Uterus (tissue), 3 donors: ENCODE measurements at regions not wholly inside any gene's neighbourhood (a gene's known extent, or its start where the extent isn't known, plus 50 kb on each side); places are given as distances from the start of the nearest gene placed in this dataset.

Source experiments
- DNase-seq, 2 donors: peaks; one replicate each; pipeline ENCODE4 v3.0.0-alpha.2; 2019 to 2020
- H3K27ac ChIP-seq, 2 donors: fragments of 200-600 bp; sonication (generic); 1 replicate in 1 of 2; 2 replicates in 1 of 2; pipeline ENCODE4 v1.5.1; 2016 to 2018
- H3K27me3 ChIP-seq, 2 donors: fragments of 200-600 bp; sonication (generic); one replicate each; pipeline ENCODE4 v1.5.1; 2018 to 2019; ENCODE audit warnings: control low read depth in 1 of 2
- H3K36me3 ChIP-seq, 2 donors: fragments of 200-600 bp; sonication (generic); one replicate each; pipeline ENCODE4 v1.5.1; 2019; ENCODE audit warnings: control low read depth in 1 of 2
- H3K4me1 ChIP-seq, 2 donors: fragments of 200-600 bp; sonication (generic); one replicate each; pipeline ENCODE4 v1.5.1; 2018 to 2019; ENCODE audit warnings: control low read depth in 1 of 2
- H3K4me3 ChIP-seq, 2 donors: fragments of 200-600 bp; sonication (generic); 1 replicate in 1 of 2; 2 replicates in 1 of 2; pipeline ENCODE4 v1.5.1; 2018 to 2019; ENCODE audit warnings: mild to moderate bottlenecking in 1 of 2
- H3K9me3 ChIP-seq, 2 donors: fragments of 200-600 bp; sonication (generic); one replicate each; pipeline ENCODE4 v1.5.1; 2019; ENCODE audit warnings: control low read depth in 1 of 2
- POLR2A ChIP-seq, 2 donors: fragments of 450-650 bp; IDR thresholded peaks; one replicate each; pipeline ENCODE4 v1.6.1; 2016; ENCODE audit warnings: antibody characterized with exemption in 2 of 2, mild to moderate bottlenecking in 1 of 2, moderate library complexity in 1 of 2
- intact Hi-C: fragments of 100-400 bp; cut with DNase I; formaldehyde crosslinking; loops from one replicate; pipeline ENCODE4 v1.15.1; 2023; ENCODE audit warnings: low total_unique reads
- TF ChIP-seq, protein P1 (sequence below), 4 experiments: fragments of 200-600 bp in 2 of 4; fragments of 450-650 bp in 2 of 4; sonication (generic) in 2 of 4; IDR thresholded peaks; one replicate each; pipeline ENCODE4 v1.5.1; 2016 to 2019; ENCODE audit warnings: antibody characterized with exemption in 4 of 4, mild to moderate bottlenecking in 2 of 4, moderate library complexity in 1 of 4
- donor health status: DM: yes; HTN: yes; CAD: no.

DNA sequence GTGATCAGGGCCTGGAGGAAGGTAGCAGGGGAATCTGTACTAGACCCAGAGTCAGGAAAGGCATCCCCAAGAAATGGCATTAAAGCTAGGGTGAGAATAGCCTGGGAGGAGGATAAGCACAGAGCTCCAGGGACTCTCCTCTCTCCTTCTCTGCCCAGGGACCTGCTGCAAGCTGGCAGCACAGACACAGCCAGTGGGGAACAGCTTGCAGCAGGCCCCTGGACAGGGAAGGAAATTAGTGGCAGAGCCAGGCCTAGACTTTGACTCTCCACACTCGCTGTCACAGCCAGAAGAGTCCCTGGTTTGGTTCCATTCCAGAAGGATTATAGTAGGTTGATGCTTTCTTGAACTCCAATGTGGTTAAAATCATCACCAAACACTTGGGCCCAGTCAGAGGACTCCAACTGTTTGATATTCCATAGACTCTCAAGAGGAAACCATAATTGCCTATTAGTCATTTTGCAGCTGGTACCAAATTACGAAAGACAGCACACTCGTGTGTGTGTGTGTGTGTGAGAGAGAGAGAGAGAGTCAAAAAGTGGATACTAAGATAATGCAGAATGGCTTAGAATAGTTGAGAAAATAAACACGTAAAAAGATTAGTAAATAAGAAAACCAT lies 95.5 kb upstream of the ATP8B1 start:
- no peaks in the 10 kb centered on the region for H3K4me1 ChIP-seq
- TF ChIP-seq, protein P1, sequence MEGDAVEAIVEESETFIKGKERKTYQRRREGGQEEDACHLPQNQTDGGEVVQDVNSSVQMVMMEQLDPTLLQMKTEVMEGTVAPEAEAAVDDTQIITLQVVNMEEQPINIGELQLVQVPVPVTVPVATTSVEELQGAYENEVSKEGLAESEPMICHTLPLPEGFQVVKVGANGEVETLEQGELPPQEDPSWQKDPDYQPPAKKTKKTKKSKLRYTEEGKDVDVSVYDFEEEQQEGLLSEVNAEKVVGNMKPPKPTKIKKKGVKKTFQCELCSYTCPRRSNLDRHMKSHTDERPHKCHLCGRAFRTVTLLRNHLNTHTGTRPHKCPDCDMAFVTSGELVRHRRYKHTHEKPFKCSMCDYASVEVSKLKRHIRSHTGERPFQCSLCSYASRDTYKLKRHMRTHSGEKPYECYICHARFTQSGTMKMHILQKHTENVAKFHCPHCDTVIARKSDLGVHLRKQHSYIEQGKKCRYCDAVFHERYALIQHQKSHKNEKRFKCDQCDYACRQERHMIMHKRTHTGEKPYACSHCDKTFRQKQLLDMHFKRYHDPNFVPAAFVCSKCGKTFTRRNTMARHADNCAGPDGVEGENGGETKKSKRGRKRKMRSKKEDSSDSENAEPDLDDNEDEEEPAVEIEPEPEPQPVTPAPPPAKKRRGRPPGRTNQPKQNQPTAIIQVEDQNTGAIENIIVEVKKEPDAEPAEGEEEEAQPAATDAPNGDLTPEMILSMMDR (IDR thresholded peaks at IDR 0.05) = no peak
- no peak for TF ChIP-seq POLR2A (IDR thresholded peaks at IDR 0.05)
- intact Hi-C loops = no loop called here

DNA sequence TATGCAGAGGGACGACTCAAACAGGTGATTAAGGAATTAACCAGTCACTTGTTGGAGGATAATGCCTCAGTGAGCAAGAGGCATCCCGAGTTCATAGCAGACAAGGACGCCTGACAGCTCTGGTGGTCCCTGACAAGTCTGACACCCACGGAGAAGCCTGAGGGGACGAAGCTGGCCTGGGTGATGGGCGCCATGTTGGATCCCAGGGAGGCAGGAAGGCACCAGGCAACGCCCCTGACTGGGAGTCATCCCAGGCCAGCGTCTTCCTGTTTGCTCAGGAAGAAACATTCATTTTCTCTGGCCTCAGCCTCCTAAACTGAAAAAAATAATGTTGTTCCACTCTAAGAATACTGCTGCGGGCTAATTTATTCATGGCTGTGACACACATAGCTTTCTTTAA lies 92.1 kb upstream of the ATP8B1 start:
- Histone ChIP-seq H3K4me1 (no peaks in the 10 kb centered on the region), H3K36me3 (no peaks in the 10 kb centered on the region), H3K9me3 (no peaks in the 10 kb centered on the region), H3K4me3 (no peak overlapping the region), H3K27ac (no peak overlapping the region), H3K27me3 (no peaks in the 10 kb centered on the region)
- DNase-seq = no peak
- intact Hi-C loops = no loop called here
- TF ChIP-seq, protein P1 (IDR thresholded peaks at IDR 0.05) = no peak
- TF ChIP-seq POLR2A (IDR thresholded peaks at IDR 0.05) = no peak

More for the DNA sequence above, 95.5 kb upstream of the ATP8B1 start:
- Histone ChIP-seq H3K4me3 (no peak overlapping the region), H3K27me3 (no peaks in the 10 kb centered on the region), H3K36me3 (no peaks in the 10 kb centered on the region), H3K9me3 (no peaks in the 10 kb centered on the region), H3K27ac (no peak overlapping the region)
- DNase-seq = no peak

DNA sequence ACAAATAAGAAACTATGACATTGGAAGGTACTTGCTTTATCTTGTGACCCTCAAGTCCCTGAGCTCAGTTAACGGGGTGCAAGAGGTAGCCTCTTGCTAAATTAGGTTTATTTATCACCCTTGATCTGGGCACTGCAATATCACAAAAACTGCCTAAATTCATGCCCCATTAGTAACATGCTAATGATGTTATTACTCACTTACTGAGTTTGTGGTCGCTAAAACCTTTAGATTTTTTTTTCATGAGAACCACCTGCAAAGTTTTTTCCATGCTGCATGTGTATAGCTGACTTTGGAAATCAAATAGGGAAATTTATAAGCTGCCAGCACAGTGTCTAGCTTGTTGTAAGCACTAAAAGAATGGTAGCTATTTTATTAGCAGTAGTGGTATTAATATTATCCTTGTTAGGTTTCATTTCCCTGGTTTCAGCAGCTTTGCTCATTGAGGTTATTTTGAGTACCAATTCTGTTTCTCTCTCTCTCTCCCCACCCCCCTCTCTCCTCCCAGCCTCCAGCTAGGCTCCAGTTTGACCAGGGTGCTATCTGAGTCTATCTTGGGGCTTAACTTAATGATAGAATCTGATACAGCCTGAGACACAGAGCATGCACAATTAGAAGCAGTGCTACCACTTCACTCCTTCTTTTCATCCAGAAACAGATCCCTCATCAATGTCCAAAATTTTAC lies 88.7 kb upstream of the ATP8B1 start:
- TF ChIP-seq POLR2A (IDR thresholded peaks at IDR 0.05) = no peak
- TF ChIP-seq, protein P1 (IDR thresholded peaks at IDR 0.05) = no peak
- no peaks in the 10 kb centered on the region for H3K36me3 ChIP-seq
- intact Hi-C loops = no loop called here
- DNase-seq = no peak
- H3K9me3 ChIP-seq = no peaks in the 10 kb centered on the region
- no peaks in the 10 kb centered on the region for H3K27me3 ChIP-seq
- no peaks in the 10 kb centered on the region for H3K4me1 ChIP-seq
- H3K4me3 ChIP-seq = no peak overlapping the region
- H3K27ac ChIP-seq = no peak overlapping the region

DNA sequence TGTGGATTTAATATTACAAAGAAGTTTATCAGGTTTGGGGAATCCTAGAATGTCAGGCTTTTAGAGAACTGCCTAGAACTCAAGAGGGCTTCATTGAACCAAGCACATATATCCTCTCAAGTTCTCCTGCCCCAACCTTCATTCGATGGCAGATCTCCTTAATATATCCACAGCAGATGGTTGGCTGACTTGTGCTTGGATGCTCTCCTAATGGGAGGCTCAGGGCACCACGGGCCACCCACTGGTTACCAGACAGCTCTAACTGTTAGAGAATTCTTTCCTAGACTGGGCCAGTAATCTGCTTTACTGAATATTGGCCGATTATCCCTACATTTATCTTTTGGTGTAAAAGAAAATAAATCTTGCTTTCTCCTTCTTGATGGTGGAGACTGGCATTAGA lies 87.2 kb upstream of the ATP8B1 start:
- no peaks in the 10 kb centered on the region for H3K36me3 ChIP-seq
- no peak overlapping the region for H3K4me3 ChIP-seq
- no peaks in the 10 kb centered on the region for H3K9me3 ChIP-seq
- TF ChIP-seq POLR2A (IDR thresholded peaks at IDR 0.05) = no peak
- TF ChIP-seq, protein P1 (IDR thresholded peaks at IDR 0.05) = no peak
- DNase-seq = no peak
- no peaks in the 10 kb centered on the region for H3K27me3 ChIP-seq
- no peaks in the 10 kb centered on the region for H3K4me1 ChIP-seq
- intact Hi-C loops = no loop called here
- H3K27ac ChIP-seq = no peak overlapping the region

DNA sequence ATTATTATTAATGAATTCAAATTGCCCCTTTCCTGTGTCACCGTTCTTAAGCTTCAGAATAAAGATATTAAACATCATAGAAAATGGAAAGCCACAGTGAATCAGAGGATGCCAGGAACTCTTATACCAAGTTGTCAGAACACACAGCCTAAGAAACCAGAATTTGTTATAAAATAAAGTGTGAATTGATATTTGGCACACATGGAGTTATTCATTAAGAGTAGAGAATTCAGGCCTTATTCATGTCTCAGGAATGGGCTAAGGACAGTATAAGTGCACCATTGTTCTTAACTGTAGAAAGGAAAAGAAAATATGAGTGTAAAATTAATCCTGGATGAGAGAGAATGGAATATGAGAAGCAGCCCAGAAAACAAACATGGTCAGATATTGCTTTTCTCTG lies 86.7 kb upstream of the ATP8B1 start:
- intact Hi-C loops = no loop called here
- no peak overlapping the region for H3K27ac ChIP-seq
- DNase-seq = no peak

More for the DNA sequence above, 86.7 kb upstream of the ATP8B1 start:
- no peaks in the 10 kb centered on the region for H3K9me3 ChIP-seq
- TF ChIP-seq POLR2A (IDR thresholded peaks at IDR 0.05) = no peak
- TF ChIP-seq, protein P1 (IDR thresholded peaks at IDR 0.05) = no peak
- H3K27me3 ChIP-seq = no peaks in the 10 kb centered on the region
- H3K36me3 ChIP-seq = no peaks in the 10 kb centered on the region
- no peaks in the 10 kb centered on the region for H3K4me1 ChIP-seq
- H3K4me3 ChIP-seq = no peak overlapping the region
